GM23338 (cell line): ENCODE measurements at regions not wholly inside any gene's neighbourhood (a gene's known extent, or its start where the extent isn't known, plus 50 kb on each side); places are given as distances from the start of the nearest gene placed in this dataset.

Experiments
- EZH2 ChIP-seq: fragments of 200-600 bp; sonication (generic); IDR thresholded peaks from one replicate; pipeline ENCODE4 v1.8.0; 2017; ENCODE audit warnings: antibody characterized with exemption, mild to moderate bottlenecking, low read depth; ENCODE audit not compliant: unreplicated experiment
- EZH2phosphoT487 ChIP-seq: fragments of 200-600 bp; sonication (generic); IDR thresholded peaks from one replicate; pipeline ENCODE4 v1.8.1; 2018; ENCODE audit warnings: antibody characterized with exemption; ENCODE audit not compliant: unreplicated experiment
- POLR2AphosphoS5 ChIP-seq: IDR thresholded peaks from 2 replicates; pipeline ENCODE4 v1.6.1; 2016; ENCODE audit warnings: antibody characterized with exemption, low read depth
- ZNF114 ChIP-seq: fragments of 250-450 bp; sonication (Bioruptor Pico); IDR thresholded peaks from 2 replicates; pipeline ENCODE4 v1.5.0; 2020; ENCODE audit warnings: mild to moderate bottlenecking, moderate library complexity
- TF ChIP-seq, protein P1 (sequence below): fragments of 250-450 bp; sonication (Bioruptor Pico); IDR thresholded peaks from 2 replicates; pipeline ENCODE4 v1.5.0; 2020; ENCODE audit warnings: mild to moderate bottlenecking, moderate library complexity
- TF ChIP-seq, protein P2 (sequence below): IDR thresholded peaks from one replicate; pipeline ENCODE4 v1.6.1; 2018; ENCODE audit warnings: antibody characterized with exemption; ENCODE audit not compliant: unreplicated experiment

DNA sequence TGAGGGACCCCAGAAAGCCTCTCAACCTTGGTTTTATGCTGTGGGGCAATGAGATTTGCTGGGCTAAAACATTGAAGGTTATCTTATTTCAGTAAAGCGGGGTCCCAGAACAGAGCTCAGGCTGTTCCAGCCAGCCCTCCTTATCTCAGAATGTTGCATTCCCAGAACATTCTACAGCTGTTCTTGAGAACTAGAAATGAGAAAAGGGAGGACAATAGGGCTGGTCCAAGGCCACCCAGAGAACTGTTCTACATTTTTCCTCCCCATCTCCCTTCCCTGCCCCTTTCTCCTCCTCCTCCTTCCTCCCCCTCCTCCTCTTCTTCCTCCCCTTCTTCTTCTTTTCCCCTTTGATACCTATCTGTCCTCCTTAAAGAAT lies 70.4 kb upstream of the SLC7A11 start (continued):
- TF ChIP-seq, protein P1, sequence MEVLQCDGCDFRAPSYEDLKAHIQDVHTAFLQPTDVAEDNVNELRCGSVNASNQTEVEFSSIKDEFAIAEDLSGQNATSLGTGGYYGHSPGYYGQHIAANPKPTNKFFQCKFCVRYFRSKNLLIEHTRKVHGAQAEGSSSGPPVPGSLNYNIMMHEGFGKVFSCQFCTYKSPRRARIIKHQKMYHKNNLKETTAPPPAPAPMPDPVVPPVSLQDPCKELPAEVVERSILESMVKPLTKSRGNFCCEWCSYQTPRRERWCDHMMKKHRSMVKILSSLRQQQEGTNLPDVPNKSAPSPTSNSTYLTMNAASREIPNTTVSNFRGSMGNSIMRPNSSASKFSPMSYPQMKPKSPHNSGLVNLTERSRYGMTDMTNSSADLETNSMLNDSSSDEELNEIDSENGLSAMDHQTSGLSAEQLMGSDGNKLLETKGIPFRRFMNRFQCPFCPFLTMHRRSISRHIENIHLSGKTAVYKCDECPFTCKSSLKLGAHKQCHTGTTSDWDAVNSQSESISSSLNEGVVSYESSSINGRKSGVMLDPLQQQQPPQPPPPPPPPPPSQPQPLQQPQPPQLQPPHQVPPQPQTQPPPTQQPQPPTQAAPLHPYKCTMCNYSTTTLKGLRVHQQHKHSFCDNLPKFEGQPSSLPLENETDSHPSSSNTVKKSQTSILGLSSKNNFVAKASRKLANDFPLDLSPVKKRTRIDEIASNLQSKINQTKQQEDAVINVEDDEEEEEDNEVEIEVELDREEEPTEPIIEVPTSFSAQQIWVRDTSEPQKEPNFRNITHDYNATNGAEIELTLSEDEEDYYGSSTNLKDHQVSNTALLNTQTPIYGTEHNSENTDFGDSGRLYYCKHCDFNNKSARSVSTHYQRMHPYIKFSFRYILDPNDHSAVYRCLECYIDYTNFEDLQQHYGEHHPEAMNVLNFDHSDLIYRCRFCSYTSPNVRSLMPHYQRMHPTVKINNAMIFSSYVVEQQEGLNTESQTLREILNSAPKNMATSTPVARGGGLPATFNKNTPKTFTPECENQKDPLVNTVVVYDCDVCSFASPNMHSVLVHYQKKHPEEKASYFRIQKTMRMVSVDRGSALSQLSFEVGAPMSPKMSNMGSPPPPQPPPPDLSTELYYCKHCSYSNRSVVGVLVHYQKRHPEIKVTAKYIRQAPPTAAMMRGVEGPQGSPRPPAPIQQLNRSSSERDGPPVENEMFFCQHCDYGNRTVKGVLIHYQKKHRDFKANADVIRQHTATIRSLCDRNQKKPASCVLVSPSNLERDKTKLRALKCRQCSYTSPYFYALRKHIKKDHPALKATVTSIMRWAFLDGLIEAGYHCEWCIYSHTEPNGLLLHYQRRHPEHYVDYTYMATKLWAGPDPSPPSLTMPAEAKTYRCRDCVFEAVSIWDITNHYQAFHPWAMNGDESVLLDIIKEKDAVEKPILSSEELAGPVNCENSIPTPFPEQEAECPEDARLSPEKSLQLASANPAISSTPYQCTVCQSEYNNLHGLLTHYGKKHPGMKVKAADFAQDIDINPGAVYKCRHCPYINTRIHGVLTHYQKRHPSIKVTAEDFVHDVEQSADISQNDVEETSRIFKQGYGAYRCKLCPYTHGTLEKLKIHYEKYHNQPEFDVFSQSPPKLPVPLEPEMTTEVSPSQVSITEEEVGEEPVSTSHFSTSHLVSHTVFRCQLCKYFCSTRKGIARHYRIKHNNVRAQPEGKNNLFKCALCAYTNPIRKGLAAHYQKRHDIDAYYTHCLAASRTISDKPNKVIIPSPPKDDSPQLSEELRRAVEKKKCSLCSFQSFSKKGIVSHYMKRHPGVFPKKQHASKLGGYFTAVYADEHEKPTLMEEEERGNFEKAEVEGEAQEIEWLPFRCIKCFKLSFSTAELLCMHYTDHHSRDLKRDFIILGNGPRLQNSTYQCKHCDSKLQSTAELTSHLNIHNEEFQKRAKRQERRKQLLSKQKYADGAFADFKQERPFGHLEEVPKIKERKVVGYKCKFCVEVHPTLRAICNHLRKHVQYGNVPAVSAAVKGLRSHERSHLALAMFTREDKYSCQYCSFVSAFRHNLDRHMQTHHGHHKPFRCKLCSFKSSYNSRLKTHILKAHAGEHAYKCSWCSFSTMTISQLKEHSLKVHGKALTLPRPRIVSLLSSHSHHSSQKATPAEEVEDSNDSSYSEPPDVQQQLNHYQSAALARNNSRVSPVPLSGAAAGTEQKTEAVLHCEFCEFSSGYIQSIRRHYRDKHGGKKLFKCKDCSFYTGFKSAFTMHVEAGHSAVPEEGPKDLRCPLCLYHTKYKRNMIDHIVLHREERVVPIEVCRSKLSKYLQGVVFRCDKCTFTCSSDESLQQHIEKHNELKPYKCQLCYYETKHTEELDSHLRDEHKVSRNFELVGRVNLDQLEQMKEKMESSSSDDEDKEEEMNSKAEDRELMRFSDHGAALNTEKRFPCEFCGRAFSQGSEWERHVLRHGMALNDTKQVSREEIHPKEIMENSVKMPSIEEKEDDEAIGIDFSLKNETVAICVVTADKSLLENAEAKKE (CRISPR knock-in tag), result no peak
- TF ChIP-seq ZNF114 (CRISPR knock-in tag) (no peak), EZH2 (no peak), EZH2phosphoT487 (no peak), POLR2AphosphoS5 (no peak)
- TF ChIP-seq, protein P2, sequence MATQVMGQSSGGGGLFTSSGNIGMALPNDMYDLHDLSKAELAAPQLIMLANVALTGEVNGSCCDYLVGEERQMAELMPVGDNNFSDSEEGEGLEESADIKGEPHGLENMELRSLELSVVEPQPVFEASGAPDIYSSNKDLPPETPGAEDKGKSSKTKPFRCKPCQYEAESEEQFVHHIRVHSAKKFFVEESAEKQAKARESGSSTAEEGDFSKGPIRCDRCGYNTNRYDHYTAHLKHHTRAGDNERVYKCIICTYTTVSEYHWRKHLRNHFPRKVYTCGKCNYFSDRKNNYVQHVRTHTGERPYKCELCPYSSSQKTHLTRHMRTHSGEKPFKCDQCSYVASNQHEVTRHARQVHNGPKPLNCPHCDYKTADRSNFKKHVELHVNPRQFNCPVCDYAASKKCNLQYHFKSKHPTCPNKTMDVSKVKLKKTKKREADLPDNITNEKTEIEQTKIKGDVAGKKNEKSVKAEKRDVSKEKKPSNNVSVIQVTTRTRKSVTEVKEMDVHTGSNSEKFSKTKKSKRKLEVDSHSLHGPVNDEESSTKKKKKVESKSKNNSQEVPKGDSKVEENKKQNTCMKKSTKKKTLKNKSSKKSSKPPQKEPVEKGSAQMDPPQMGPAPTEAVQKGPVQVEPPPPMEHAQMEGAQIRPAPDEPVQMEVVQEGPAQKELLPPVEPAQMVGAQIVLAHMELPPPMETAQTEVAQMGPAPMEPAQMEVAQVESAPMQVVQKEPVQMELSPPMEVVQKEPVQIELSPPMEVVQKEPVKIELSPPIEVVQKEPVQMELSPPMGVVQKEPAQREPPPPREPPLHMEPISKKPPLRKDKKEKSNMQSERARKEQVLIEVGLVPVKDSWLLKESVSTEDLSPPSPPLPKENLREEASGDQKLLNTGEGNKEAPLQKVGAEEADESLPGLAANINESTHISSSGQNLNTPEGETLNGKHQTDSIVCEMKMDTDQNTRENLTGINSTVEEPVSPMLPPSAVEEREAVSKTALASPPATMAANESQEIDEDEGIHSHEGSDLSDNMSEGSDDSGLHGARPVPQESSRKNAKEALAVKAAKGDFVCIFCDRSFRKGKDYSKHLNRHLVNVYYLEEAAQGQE, result no peak
